OCI-LY3 (cell line): ENCODE measurements at regions not wholly inside any gene's neighbourhood (a gene's known extent, or its start where the extent isn't known, plus 50 kb on each side); places are given as distances from the start of the nearest gene placed in this dataset.

ENCODE experiments used
- EZH2phosphoT487 ChIP-seq: fragments of 200-600 bp; shearing (Covaris generic); IDR thresholded peaks from 2 replicates; pipeline ENCODE4 v1.6.1; 2018; ENCODE audit warnings: antibody characterized with exemption, mixed run types, low read depth
- TF ChIP-seq, protein P1 (sequence below): fragments of 200-600, 300-600 bp; sonication (generic); IDR thresholded peaks from 2 replicates; pipeline ENCODE4 v1.5.1; 2014; ENCODE audit warnings: antibody characterized with exemption, low read length, low read depth

GRCh38 chr10:61284222-61284890 is 168.8 kb downstream of the TMEM26 start:
- TF ChIP-seq, protein P1, sequence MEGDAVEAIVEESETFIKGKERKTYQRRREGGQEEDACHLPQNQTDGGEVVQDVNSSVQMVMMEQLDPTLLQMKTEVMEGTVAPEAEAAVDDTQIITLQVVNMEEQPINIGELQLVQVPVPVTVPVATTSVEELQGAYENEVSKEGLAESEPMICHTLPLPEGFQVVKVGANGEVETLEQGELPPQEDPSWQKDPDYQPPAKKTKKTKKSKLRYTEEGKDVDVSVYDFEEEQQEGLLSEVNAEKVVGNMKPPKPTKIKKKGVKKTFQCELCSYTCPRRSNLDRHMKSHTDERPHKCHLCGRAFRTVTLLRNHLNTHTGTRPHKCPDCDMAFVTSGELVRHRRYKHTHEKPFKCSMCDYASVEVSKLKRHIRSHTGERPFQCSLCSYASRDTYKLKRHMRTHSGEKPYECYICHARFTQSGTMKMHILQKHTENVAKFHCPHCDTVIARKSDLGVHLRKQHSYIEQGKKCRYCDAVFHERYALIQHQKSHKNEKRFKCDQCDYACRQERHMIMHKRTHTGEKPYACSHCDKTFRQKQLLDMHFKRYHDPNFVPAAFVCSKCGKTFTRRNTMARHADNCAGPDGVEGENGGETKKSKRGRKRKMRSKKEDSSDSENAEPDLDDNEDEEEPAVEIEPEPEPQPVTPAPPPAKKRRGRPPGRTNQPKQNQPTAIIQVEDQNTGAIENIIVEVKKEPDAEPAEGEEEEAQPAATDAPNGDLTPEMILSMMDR: peak; percentile 61
- no peak for TF ChIP-seq EZH2phosphoT487
